Activated CD8-positive, alpha-beta memory T cell treated with anti-CD3 and anti-CD28 coated beads, Interleukin-2, amount 10 ng/mL, durations not matched to agents 7 days and 5 days (primary cell): ENCODE measurements at regions not wholly inside any gene's neighbourhood (a gene's known extent, or its start where the extent isn't known, plus 50 kb on each side); places are given as distances from the start of the nearest gene placed in this dataset.
"Not testable (repeated sequence)": the region's sequence is repeated elsewhere in the genome, so short reads cannot be mapped to it uniquely, and the experiment has no call there.

Experiments
- ATAC-seq: fragments of 150-1000 bp; cut with Tn5 transposase; one replicate; pipeline ENCODE4 v1.10.0; 2021; ENCODE audit warnings: moderate library complexity
- CTCF ChIA-PET: fragments of 350-600 bp; sonication (Branson Sonifier 250); formaldehyde crosslinking; loops from one replicate; lab custom pipeline; 2021; ENCODE audit warnings: antibody characterized with exemption; lab: Charles Lee
- DNase-seq: peaks from one replicate; pipeline ENCODE4 v3.0.0-alpha.2; 2020
- H3K27ac Mint-ChIP-seq: one replicate; pipeline ENCODE4 v1.8.0; 2021; ENCODE audit warnings: mild to moderate bottlenecking, mixed read lengths
- H3K27me3 Mint-ChIP-seq: one replicate; pipeline ENCODE4 v1.8.0; 2021; ENCODE audit warnings: mixed read lengths
- H3K36me3 Mint-ChIP-seq: one replicate; pipeline ENCODE4 v1.8.0; 2021; ENCODE audit warnings: mild to moderate bottlenecking, mixed read lengths
- H3K4me1 Mint-ChIP-seq: one replicate; pipeline ENCODE4 v1.8.0; 2021; ENCODE audit warnings: mixed read lengths
- H3K4me3 Mint-ChIP-seq: one replicate; pipeline ENCODE4 v1.8.0; 2021; ENCODE audit warnings: mild to moderate bottlenecking, moderate library complexity, mixed read lengths
- H3K9me3 Mint-ChIP-seq: one replicate; pipeline ENCODE4 v1.8.0; 2022; ENCODE audit warnings: low read depth, mixed read lengths

DNA sequence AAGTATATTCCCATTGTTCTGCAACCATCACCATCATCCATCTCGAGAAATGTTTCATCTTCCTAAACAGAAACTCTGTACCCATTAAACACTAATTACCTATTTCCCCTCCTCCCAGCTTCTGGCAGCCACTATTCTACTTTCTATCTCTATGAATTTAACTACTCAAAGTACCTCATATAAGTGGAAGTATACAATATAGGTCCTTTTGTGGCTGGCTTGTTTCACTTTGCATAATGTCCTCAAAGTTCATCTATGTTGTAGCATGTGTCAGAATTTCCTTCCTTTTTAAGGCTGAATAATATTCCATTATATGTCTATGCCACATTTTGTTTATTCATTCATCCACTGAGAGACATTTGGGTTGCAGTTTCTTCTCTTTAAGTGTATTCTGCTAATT, 159.4 kb downstream of the KCNRG start:
- H3K9me3 Mint-ChIP-seq, result no peaks in the 10 kb centered on the region
- CTCF ChIA-PET, result no interaction called here
- DNase-seq (no peak), ATAC-seq (no peak)
- H3K27me3 Mint-ChIP-seq, result peaks cover 27% of the 10 kb centered on the region
- H3K27ac Mint-ChIP-seq, result no peak overlapping the region
- H3K4me1 Mint-ChIP-seq, result no peaks in the 10 kb centered on the region
- no peaks in the 10 kb centered on the region for H3K36me3 Mint-ChIP-seq
- no peak overlapping the region for H3K4me3 Mint-ChIP-seq

DNA sequence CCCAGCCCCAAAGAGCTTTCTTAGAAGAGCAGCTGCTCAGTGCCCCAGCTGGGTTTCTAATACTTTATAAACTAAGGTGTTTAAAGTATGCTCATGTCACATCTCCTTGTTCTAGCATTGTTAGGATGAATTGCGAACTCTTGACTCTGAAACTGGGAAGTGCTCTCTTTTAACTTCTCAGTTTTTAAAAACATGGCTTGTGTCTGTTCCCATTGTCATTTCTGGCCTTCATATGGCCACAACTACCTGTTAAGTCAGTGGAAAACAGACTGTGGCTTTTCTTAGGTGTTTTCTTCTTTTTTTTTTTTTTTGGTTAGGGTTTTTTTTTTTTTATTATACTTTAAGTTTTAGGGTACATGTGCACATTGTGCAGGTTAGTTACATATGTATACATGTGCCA, 164.7 kb downstream of the KCNRG start:
- peaks cover 21% of the 10 kb centered on the region for H3K27me3 Mint-ChIP-seq
- CTCF ChIA-PET, result no interaction called here
- no peak overlapping the region for H3K27ac Mint-ChIP-seq
- no peaks in the 10 kb centered on the region for H3K4me1 Mint-ChIP-seq
- no peaks in the 10 kb centered on the region for H3K36me3 Mint-ChIP-seq
- no peak overlapping the region for H3K4me3 Mint-ChIP-seq
- no peaks in the 10 kb centered on the region for H3K9me3 Mint-ChIP-seq
- ATAC-seq (no peak), DNase-seq (no peak)

DNA sequence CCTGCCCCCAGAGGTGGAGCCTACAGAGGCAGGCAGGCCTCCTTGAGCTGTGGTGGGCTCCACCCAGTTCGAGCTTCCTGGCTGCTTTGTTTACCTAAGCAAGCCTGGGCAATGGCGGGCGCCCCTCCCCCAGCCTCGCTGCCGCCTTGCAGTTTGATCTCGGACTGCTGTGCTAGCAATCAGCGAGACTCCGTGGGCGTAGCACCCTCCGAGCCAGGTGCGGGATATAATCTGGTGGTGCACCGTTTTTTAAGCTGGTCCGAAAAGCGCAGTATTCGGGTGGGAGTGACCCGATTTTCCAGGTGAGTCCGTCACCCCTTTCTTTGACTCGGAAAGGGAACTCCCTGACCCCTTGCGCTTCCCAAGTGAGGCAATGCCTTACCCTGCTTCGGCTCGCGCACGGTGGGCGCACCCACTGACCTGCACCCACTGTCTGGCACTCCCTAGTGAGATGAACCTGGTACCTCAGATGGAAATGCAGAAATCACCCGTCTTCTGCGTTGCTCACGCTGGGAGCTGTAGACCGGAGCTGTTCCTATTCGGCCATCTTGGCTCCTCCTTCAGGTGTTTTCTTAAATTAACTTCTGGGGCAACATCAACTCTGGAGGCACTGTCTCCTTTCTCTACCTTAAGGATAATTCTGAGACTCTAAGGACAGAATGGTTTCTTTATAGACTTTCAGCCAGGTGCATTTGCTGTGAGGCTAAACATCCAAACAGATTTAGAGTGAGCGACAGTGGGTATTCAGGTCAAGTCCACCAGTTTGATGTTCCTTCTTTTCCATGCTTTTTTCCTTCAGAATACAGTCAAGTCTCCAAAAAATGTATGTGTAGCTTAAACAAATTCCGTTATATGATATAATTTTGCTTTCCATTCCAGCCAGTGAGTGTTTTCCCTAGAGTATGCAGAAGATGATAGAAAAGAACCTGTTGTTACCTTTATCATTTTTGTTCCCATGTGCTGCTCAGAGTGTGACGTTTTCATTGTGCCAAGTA, 170.8 kb downstream of the KCNRG start:
- ATAC-seq, H3K4me1 Mint-ChIP-seq, DNase-seq, H3K36me3 Mint-ChIP-seq, H3K9me3 Mint-ChIP-seq, H3K27ac Mint-ChIP-seq, CTCF ChIA-PET, H3K4me3 Mint-ChIP-seq: not testable (repeated sequence)
- H3K27me3 Mint-ChIP-seq, result peaks cover 12% of the 10 kb centered on the region

DNA sequence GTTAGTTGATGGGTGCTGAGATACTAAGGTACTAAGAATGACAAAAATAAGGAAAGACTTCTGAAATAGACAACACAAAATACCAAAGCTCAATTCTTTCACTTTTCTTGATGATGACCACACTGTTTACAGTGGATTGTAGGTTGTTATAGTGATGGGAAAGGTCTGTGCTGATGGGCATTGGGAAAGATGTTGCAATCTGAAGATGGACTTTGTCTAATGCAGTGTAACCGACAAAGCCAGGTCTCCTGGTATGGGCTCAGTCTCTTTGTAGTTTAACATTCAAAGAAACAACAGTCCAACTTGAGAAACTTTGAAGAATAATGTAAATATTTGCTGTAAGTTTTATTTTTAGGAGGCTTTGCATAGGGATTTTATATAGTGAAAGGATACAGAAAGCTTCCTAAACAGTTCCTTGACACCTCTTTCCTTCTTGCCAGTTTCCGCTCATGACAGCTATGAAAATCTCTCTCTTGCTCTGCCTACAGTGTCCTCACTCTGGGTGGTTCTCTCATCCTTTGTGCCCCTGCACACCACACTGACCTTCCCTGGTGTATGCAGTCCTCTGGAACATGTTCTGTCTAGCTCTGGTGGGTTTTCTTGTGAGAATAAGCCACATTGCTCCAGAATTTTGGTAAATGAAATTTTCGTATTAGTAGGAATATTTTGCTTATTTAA, 172.2 kb downstream of the KCNRG start:
- DNase-seq, result no peak
- Mint-ChIP-seq H3K36me3 (peaks cover 1% of the 10 kb centered on the region), H3K27ac (no peak overlapping the region), H3K27me3 (peaks cover 22% of the 10 kb centered on the region), H3K4me1 (no peaks in the 10 kb centered on the region), H3K9me3 (no peaks in the 10 kb centered on the region), H3K4me3 (no peak overlapping the region)
- CTCF ChIA-PET, result no interaction called here
- ATAC-seq, result no peak

DNA sequence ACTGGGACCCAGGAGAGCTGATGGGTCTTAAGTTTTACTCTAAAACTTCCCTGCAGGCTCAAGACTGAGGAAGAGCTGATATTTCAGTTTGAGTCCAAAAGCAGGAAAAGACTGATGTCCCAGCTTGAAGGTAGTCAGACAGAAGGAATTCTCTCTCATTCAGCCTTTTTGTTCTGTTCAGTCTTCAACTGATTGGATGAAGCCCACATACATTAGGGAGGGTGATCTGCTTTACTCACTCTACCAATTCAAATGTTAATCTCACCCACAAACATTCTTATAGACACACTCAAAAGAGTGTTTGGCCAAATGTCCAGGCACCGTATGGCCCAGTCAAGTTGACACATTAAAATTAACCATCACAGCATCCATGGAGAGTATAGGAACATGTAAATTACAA, 173.5 kb downstream of the KCNRG start:
- Mint-ChIP-seq H3K4me3 (no peak overlapping the region), H3K27ac (no peak overlapping the region), H3K4me1 (no peaks in the 10 kb centered on the region), H3K27me3 (peaks cover 24% of the 10 kb centered on the region), H3K36me3 (peaks cover 1% of the 10 kb centered on the region), H3K9me3 (no peaks in the 10 kb centered on the region)
- CTCF ChIA-PET, result interaction anchor here (1.1 kb wide), 1 partner anchor 17 kb away, joined by 3 read pairs; no protein-coding TSS in a partner anchor
- no peak for ATAC-seq
- DNase-seq, result no peak

DNA sequence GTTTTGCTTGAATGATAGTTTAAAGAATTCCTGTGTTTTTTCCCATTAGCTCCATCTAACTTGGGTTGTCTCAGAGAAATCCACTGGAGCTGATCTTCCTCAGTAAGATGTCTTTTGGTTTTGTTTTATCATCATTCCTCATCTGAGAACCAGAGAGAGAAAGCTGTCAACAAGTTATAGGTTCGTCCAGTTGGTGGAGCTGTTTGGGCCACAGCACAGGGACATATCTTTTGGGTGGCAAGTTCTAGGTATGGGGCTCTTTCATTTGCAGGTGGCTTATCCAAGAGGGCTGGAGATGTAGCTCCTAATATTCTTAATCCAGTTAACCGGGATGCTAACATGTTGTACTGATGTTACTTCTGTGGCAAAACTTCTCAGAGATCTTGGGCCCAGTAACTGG, 174.2 kb downstream of the KCNRG start:
- CTCF ChIA-PET, result interaction anchor here (1.1 kb wide), 1 partner anchor 16 kb away, joined by 3 read pairs; no protein-coding TSS in a partner anchor
- Mint-ChIP-seq H3K4me1 (no peaks in the 10 kb centered on the region), H3K4me3 (no peak overlapping the region), H3K9me3 (no peaks in the 10 kb centered on the region), H3K27me3 (peaks cover 28% of the 10 kb centered on the region), H3K36me3 (peaks cover 1% of the 10 kb centered on the region), H3K27ac (no peak overlapping the region)
- no peak for ATAC-seq
- DNase-seq, result no peak

DNA sequence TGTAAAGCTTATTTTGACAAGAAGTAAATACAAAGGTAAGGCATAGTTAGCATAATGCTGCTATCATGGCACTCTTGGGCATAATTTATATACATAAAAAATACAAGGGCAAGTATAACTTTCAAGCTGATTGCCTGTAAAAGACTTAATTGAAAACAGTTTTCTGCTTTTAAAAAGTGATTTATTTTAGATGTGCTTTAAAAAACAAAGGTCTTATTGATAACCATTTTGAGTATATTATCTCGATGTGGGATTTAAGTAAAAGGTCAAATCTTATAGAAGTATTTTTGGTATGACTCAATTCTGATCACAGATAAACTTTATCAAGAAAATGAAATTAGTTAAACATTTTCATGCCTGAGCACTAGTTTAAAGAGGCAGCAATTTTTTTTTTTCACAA, 175.8 kb downstream of the KCNRG start:
- ATAC-seq, result no peak
- H3K4me3 Mint-ChIP-seq, result no peak overlapping the region
- peaks cover 28% of the 10 kb centered on the region for H3K27me3 Mint-ChIP-seq
- peaks cover 1% of the 10 kb centered on the region for H3K36me3 Mint-ChIP-seq
- no peaks in the 10 kb centered on the region for H3K4me1 Mint-ChIP-seq
- CTCF ChIA-PET, result no interaction called here
- no peak overlapping the region for H3K27ac Mint-ChIP-seq
- no peaks in the 10 kb centered on the region for H3K9me3 Mint-ChIP-seq
- no peak for DNase-seq

DNA sequence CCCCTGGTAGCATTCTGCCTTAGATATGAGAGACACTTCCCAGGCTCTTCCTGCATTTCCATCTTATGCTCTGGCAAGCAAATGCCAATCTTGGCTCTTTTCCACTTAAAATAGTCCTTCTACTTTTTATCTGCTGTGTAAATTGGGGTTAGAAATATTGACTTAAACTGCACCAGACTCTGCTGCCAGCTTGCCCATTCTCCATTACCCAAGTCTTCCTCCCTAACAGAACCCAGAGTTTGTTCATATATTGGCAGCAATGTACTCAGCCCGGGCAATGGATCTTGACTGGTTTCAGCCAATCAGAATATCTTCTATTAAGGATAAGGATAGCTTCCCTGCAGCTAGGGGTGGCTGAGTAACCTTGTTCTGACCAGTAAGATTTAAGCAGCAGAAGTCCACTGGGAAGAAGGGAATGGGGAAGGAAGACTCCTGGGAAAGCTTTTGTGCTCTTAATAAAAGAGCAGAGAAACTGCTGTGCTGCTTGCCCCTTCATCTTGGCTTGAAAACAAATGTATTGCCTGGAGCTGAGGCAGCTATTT, 177.1 kb downstream of the KCNRG start:
- no peak overlapping the region for H3K4me3 Mint-ChIP-seq
- no peaks in the 10 kb centered on the region for H3K4me1 Mint-ChIP-seq
- DNase-seq, result no peak
- H3K9me3 Mint-ChIP-seq, result no peaks in the 10 kb centered on the region
- ATAC-seq, result no peak
- no peak overlapping the region for H3K27ac Mint-ChIP-seq
- H3K36me3 Mint-ChIP-seq, result peaks cover 5% of the 10 kb centered on the region
- peaks cover 34% of the 10 kb centered on the region for H3K27me3 Mint-ChIP-seq
- CTCF ChIA-PET, result no interaction called here

DNA sequence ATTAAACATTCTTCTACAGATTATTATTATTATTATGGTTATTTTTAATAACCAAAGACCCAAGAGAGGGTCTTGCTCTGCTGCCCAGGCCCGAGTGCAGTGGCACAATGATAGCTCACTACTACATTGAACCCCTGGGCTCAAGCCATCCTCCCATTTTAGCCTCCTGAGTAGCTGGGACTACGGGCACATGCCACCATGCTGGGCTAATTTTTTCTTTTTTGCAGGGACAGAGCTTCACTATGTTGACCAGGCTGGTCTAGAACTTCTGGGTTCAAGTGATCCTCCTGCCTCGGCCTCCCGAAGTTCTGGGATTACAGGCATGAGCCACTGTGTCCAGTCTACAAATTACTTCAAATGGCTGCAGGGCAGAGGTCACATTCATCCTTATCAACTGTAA, 179.8 kb downstream of the KCNRG start:
- Mint-ChIP-seq H3K4me1 (no peaks in the 10 kb centered on the region), H3K27me3 (peaks cover 30% of the 10 kb centered on the region), H3K9me3 (no peaks in the 10 kb centered on the region), H3K36me3 (peaks cover 5% of the 10 kb centered on the region), H3K4me3 (no peak overlapping the region), H3K27ac (no peak overlapping the region)
- CTCF ChIA-PET, result no interaction called here
- no peak for DNase-seq
- no peak for ATAC-seq

DNA sequence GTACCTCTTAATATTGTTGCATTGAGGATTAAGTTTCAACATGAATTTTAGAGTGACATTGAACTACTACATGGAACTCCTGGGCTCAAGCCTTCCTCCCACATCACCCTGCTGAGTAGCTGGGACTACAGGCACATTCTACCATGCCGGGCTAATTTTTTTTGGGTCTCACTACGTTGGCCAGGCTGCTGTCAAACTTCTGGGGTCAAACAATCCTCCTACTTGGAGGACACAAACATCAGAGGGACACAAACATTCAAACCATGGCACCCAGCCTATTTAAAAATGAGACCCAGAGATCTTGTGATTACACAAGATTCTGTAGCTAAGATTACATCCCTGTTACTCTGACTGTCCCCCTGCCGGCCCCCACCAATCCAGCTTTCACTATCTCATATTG, 180.9 kb downstream of the KCNRG start:
- peaks cover 27% of the 10 kb centered on the region for H3K27me3 Mint-ChIP-seq
- H3K36me3 Mint-ChIP-seq, result peaks cover 3% of the 10 kb centered on the region
- no peak overlapping the region for H3K27ac Mint-ChIP-seq
- no peak overlapping the region for H3K4me3 Mint-ChIP-seq
- CTCF ChIA-PET, result no interaction called here
- ATAC-seq (no peak), DNase-seq (no peak)
- no peaks in the 10 kb centered on the region for H3K9me3 Mint-ChIP-seq
- no peaks in the 10 kb centered on the region for H3K4me1 Mint-ChIP-seq

DNA sequence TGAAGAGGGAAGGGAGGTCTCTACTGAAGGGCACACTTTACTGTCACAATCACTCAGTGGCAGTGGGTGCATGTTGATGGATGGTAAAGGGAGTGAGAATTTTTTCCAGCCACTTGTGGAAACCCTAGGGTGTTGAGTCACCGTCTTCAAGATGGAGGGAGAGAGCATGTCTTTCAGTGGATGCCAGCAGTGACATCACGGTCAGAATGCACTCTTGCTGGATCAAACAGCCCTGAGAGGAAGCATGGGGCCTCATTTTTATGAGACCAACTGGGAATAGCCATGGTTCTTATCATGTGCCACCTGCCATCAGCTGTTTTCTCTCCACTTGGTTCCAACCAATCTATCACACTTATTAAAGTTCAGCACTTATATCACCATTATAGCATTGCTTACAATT, 182.5 kb downstream of the KCNRG start:
- ATAC-seq (no peak), DNase-seq (no peak)
- Mint-ChIP-seq H3K4me1 (no peaks in the 10 kb centered on the region), H3K36me3 (peaks cover 3% of the 10 kb centered on the region), H3K27ac (no peak overlapping the region), H3K4me3 (no peak overlapping the region), H3K27me3 (peaks cover 16% of the 10 kb centered on the region), H3K9me3 (no peaks in the 10 kb centered on the region)
- CTCF ChIA-PET, result no interaction called here

DNA sequence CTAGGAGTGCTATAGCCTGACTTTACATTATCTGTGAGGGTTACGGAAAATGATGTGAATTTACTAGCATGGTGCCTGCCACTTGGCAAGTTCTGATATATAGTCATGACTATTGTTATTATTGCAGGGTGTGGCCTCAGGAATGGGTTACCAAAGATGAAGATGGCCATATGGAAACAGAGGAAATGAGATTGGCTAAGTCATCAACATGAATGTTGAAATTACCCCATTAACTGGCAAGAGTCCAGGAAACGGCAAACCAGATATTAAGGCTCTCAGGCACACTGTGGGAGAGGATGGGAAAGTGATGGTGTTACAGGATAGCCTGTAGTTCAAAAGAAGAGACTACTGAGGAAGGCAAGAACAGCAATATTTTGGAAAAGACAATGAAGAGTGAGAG, 183.3 kb downstream of the KCNRG start:
- Mint-ChIP-seq H3K4me1 (no peaks in the 10 kb centered on the region), H3K36me3 (peaks cover 3% of the 10 kb centered on the region), H3K27me3 (peaks cover 20% of the 10 kb centered on the region), H3K9me3 (no peaks in the 10 kb centered on the region), H3K4me3 (no peak overlapping the region), H3K27ac (no peak overlapping the region)
- CTCF ChIA-PET, result no interaction called here
- ATAC-seq, result no peak
- no peak for DNase-seq

DNA sequence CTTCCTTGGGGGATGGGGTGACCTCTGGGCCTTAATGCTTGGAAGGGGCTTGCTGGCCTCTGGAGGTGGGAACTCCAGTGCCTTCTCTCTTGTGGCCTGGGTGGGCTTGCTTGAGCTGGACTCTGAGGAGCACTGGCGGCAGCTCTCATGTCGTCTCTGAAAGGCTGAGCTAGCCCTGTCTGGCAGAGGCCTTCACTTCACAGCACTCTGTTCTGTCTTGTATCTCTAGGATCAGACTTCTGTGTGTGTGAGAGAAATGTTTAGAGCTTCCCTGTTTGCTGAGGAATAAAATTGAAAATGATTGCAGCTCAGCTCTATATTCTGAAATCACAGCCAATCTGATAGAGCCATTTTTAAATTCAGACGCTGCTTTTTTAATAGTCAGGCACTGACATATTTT, 185.3 kb downstream of the KCNRG start:
- CTCF ChIA-PET, result no interaction called here
- ATAC-seq (no peak), DNase-seq (no peak)
- H3K9me3 Mint-ChIP-seq, result no peaks in the 10 kb centered on the region
- peaks cover 3% of the 10 kb centered on the region for H3K36me3 Mint-ChIP-seq
- no peak overlapping the region for H3K4me3 Mint-ChIP-seq
- peaks cover 23% of the 10 kb centered on the region for H3K27me3 Mint-ChIP-seq
- no peak overlapping the region for H3K27ac Mint-ChIP-seq
- no peaks in the 10 kb centered on the region for H3K4me1 Mint-ChIP-seq

DNA sequence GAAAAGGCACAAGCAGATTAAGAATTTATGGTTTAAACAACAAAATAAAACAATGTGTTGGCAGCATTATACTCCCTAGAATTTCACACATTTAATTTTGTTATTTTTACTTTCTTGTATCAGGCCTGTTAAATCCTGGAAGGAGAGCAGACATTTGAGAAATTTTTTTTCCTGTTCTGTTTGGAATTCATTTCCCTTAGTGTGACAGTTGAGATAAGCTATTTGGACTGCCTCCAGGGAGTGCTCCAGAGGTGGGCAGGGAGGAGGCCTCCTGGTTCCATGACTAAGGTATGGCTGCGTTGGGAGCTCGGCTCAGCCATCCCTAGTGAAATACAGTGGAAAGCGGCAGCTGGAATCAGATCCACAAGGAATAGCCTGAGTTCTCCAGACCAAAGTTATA, 185.7 kb downstream of the KCNRG start:
- Mint-ChIP-seq H3K27ac (no peak overlapping the region), H3K27me3 (peaks cover 28% of the 10 kb centered on the region), H3K36me3 (peaks cover 3% of the 10 kb centered on the region), H3K9me3 (no peaks in the 10 kb centered on the region), H3K4me3 (no peak overlapping the region), H3K4me1 (no peaks in the 10 kb centered on the region)
- CTCF ChIA-PET, result no interaction called here
- ATAC-seq, result no peak
- DNase-seq, result no peak
